GM20000 (cell line): ENCODE measurements at regions not wholly inside any gene's neighbourhood (a gene's known extent, or its start where the extent isn't known, plus 50 kb on each side); places are given as distances from the start of the nearest gene placed in this dataset.

Experiments
- DNase-seq: peaks from one replicate; pipeline ENCODE4 v3.0.0; 2012; ENCODE audit warnings: low spot score
- CTCF ChIP-seq: IDR thresholded peaks from 2 replicates; pipeline ENCODE4 v1.5.1; 2012; ENCODE audit warnings: mild to moderate bottlenecking, control low read depth; ENCODE audit errors: extremely low read depth, missing control alignments

GRCh38 chr7:68429411-68430117, 1168.7 kb upstream of the AUTS2 start:
- no peak for TF ChIP-seq CTCF
- no peak for DNase-seq

GRCh38 chr7:68432585-68432984, 1165.7 kb upstream of the AUTS2 start:
- DNase-seq: no peak
- TF ChIP-seq CTCF: no peak

GRCh38 chr7:68433462-68434070, 1164.7 kb upstream of the AUTS2 start:
- no peak for DNase-seq
- no peak for TF ChIP-seq CTCF

- TF ChIP-seq CTCF: no peak
- no peak for DNase-seq
These were observed 1163.4 kb upstream of the AUTS2 start for GRCh38 chr7:68434857-68435256.

- no peak for TF ChIP-seq CTCF
- no peak for DNase-seq
These were observed 1160.3 kb upstream of the AUTS2 start for GRCh38 chr7:68438016-68438415.

GRCh38 chr7:68438811-68439210, 1159.5 kb upstream of the AUTS2 start:
- no peak for DNase-seq
- TF ChIP-seq CTCF: no peak

GRCh38 chr7:68439897-68440296, 1158.4 kb upstream of the AUTS2 start:
- TF ChIP-seq CTCF: no peak
- DNase-seq: no peak
